ENCODE measurements at regions not wholly inside any gene's neighbourhood (a gene's known extent, or its start where the extent isn't known, plus 50 kb on each side); places are given as distances from the start of the nearest gene placed in this dataset.

- ChIA-PET RAD21 (ENCODE audit: unreplicated experiment) (interaction anchor here (0.6 kb wide), 1 partner anchor 383 kb away, joined by 3 read pairs; no protein-coding TSS in a partner anchor), CTCF (no interaction called here), POLR2A (no interaction called here), SMC1A (ENCODE audit: uncharacterized antibody, unreplicated experiment) (no interaction called here)
- Histone ChIP-seq H4K20me1 (ENCODE audit: control insufficient read depth, insufficient read depth) (no peaks in the 10 kb centered on the region), H2AFZ (ENCODE audit: control insufficient read depth, low read depth, low read length) (no peak overlapping the region), H3K27me3 (replicated peaks in 1 of 2; ENCODE audit: control insufficient read depth in 2 of 2, insufficient read depth in 2 of 2, low read length in 1 of 2) (no peaks in the 10 kb centered on the region), H3K9ac (ENCODE audit: control insufficient read depth, insufficient read depth, low read length) (no peak overlapping the region), H3K4me1 (ENCODE audit: control insufficient read depth, insufficient read depth, low read length) (no peaks in the 10 kb centered on the region), H3K9me3 (replicated peaks; ENCODE audit: control insufficient read depth, insufficient read depth, low read length) (no peaks in the 10 kb centered on the region), H3K27ac (ENCODE audit: control insufficient read depth, insufficient read depth) (no peak overlapping the region), H3K79me2 (ENCODE audit: control insufficient read depth, insufficient read depth, low read length) (no peaks in the 10 kb centered on the region), H3K36me3 (ENCODE audit: control insufficient read depth in 2 of 2, insufficient read depth in 2 of 2, low read length in 1 of 2) (no peaks in the 10 kb centered on the region), H3K4me3 (no peak overlapping the region), H3K4me2 (ENCODE audit: control insufficient read depth, insufficient read depth) (no peak overlapping the region)
- no TSS peak for BruUV-seq (replicated peaks)
- WGBS (ENCODE audit: insufficient coverage, insufficient replicate concordance, low lambda C conversion rate, missing lambda C conversion rate), result 49% methylated on average over 2 of the region's 2 CpGs
- DNase-seq (ENCODE audit: low read depth, low spot score) (no peak), ATAC-seq (no peak), FAIRE-seq (no peak)
- TF ChIP-seq BCL11A (IDR thresholded peaks at IDR 0.05; ENCODE audit: low read depth, low read length) (no peak), TBL1XR1 (IDR thresholded peaks at IDR 0.05; ENCODE audit: low read depth, low read length) (no peak), NFXL1 (IDR thresholded peaks at IDR 0.05; ENCODE audit: borderline replicate concordance) (no peak), SMC3 (IDR thresholded peaks at IDR 0.05; ENCODE audit: borderline replicate concordance, low read length) (no peak), CEBPZ (IDR thresholded peaks at IDR 0.05; ENCODE audit: low read depth, low read length) (no peak), E2F4 (IDR thresholded peaks at IDR 0.05; ENCODE audit: low read depth, low read length) (no peak), SRF (IDR thresholded peaks at IDR 0.05; ENCODE audit: low read depth in 2 of 2, low read length in 2 of 2) (no peak), SUZ12 (IDR thresholded peaks at IDR 0.05; ENCODE audit: unreplicated experiment) (no peak), ESRRA (IDR thresholded peaks at IDR 0.05; ENCODE audit: low read length) (no peak), PML (IDR thresholded peaks at IDR 0.05; ENCODE audit: low read length) (no peak), EP300 (IDR thresholded peaks at IDR 0.05; ENCODE audit: borderline replicate concordance in 1 of 2, control insufficient read depth in 1 of 2, low read depth in 2 of 2, low read length in 2 of 2) (no peak), ATF2 (IDR thresholded peaks at IDR 0.05; ENCODE audit: low read length) (no peak), ZNF622 (IDR thresholded peaks at IDR 0.05) (no peak), NR2C2 (IDR thresholded peaks at IDR 0.05; ENCODE audit: borderline replicate concordance, control insufficient read depth, insufficient read length, low read depth) (no peak), ATF3 (IDR thresholded peaks at IDR 0.05; ENCODE audit: borderline replicate concordance, extremely low read depth, low read depth, low read length) (no peak), BRCA1 (IDR thresholded peaks at IDR 0.05; ENCODE audit: low read depth, low read length) (no peak), NBN (IDR thresholded peaks at IDR 0.05) (no peak), EED (IDR thresholded peaks at IDR 0.05; ENCODE audit: low read depth) (no peak), ZNF274 (IDR thresholded peaks at IDR 0.05; ENCODE audit: insufficient read depth, insufficient read length) (no peak)
- intact Hi-C loops (cut with micrococcal nuclease; ENCODE audit: unreplicated experiment) (no loop called here), in situ Hi-C loops (cut with MboI) (no loop called here)
These were observed 323.7 kb upstream of the GNAI1 start for GRCh38 chr7:79810916-79811315.
